Peyer's patch (tissue), 4 donors: ENCODE measurements at regions not wholly inside any gene's neighbourhood (a gene's known extent, or its start where the extent isn't known, plus 50 kb on each side); places are given as distances from the start of the nearest gene placed in this dataset.

ENCODE experiments used
- DNase-seq, 3 donors: peaks; one replicate each; pipeline ENCODE4 v3.0.0-alpha.2; 2017 to 2019
- H3K27ac ChIP-seq, 4 donors: fragments of 200-600 bp; sonication (generic); one replicate each; pipeline ENCODE4 v1.5.1; 2016 to 2019
- H3K27me3 ChIP-seq, 2 donors: fragments of 200-600 bp; sonication (generic); one replicate each; pipeline ENCODE4 v1.5.1; 2019
- H3K36me3 ChIP-seq, 3 donors: fragments of 200-600 bp; sonication (generic); one replicate each; pipeline ENCODE4 v1.5.1; 2016 to 2019
- H3K4me1 ChIP-seq, 4 donors: fragments of 200-600 bp; sonication (generic); one replicate each; pipeline ENCODE4 v1.5.1; 2016 to 2019
- H3K4me3 ChIP-seq, 4 donors: fragments of 200-600 bp; sonication (generic); 1 replicate in 3 of 4; 2 replicates in 1 of 4; pipeline ENCODE4 v1.5.1; 2016 to 2019; ENCODE audit warnings: mild to moderate bottlenecking in 1 of 4
- H3K9me3 ChIP-seq, 4 donors: fragments of 200-600 bp; sonication (generic); one replicate each; pipeline ENCODE4 v1.5.1; 2016 to 2019; ENCODE audit warnings: mild to moderate bottlenecking in 1 of 4
- CTCF ChIP-seq, 6 experiments: fragments of 450-650 bp in 4 of 6; fragments of 200-600 bp in 2 of 6; sonication (generic) in 1 of 6; IDR thresholded peaks; one replicate each; pipeline ENCODE4 v1.5.1; 2017 to 2019; ENCODE audit warnings: antibody characterized with exemption in 6 of 6, mild to moderate bottlenecking in 3 of 6, moderate library complexity in 1 of 6
- POLR2A ChIP-seq, 2 donors: fragments of 450-650 bp; IDR thresholded peaks; one replicate each; pipeline ENCODE4 v1.5.1; 2017; ENCODE audit warnings: antibody characterized with exemption in 2 of 2, mild to moderate bottlenecking in 2 of 2, moderate library complexity in 2 of 2

GRCh38 chr3:135629701-135630408, 335.7 kb upstream of the PPP2R3A start:
- Histone ChIP-seq H3K36me3 (no peaks in the 10 kb centered on the region), H3K9me3 (no peaks in the 10 kb centered on the region), H3K4me1 (no peaks in the 10 kb centered on the region), H3K27me3 (no peaks in the 10 kb centered on the region), H3K27ac (no peak overlapping the region), H3K4me3 (no peak overlapping the region)
- no peak for TF ChIP-seq CTCF (IDR thresholded peaks at IDR 0.05)
- no peak for TF ChIP-seq POLR2A (IDR thresholded peaks at IDR 0.05)
- no peak for DNase-seq

GRCh38 chr3:135632556-135633065, 332.9 kb upstream of the PPP2R3A start:
- H3K4me1 ChIP-seq: no peaks in the 10 kb centered on the region
- H3K9me3 ChIP-seq: no peaks in the 10 kb centered on the region
- H3K4me3 ChIP-seq: no peak overlapping the region
- H3K27ac ChIP-seq: no peak overlapping the region
- no peak for TF ChIP-seq CTCF (IDR thresholded peaks at IDR 0.05)
- no peak for TF ChIP-seq POLR2A (IDR thresholded peaks at IDR 0.05)
- DNase-seq: no peak
- no peaks in the 10 kb centered on the region for H3K36me3 ChIP-seq
- H3K27me3 ChIP-seq: no peaks in the 10 kb centered on the region

GRCh38 chr3:135633078-135633477, 332.4 kb upstream of the PPP2R3A start:
- DNase-seq: no peak

GRCh38 chr3:135636596-135636995, 328.9 kb upstream of the PPP2R3A start:
- Histone ChIP-seq H3K36me3 (no peaks in the 10 kb centered on the region), H3K4me1 (no peaks in the 10 kb centered on the region), H3K27ac (no peak overlapping the region), H3K4me3 (no peak overlapping the region), H3K27me3 (no peaks in the 10 kb centered on the region), H3K9me3 (no peaks in the 10 kb centered on the region)
- no peak for TF ChIP-seq POLR2A (IDR thresholded peaks at IDR 0.05)
- TF ChIP-seq CTCF (IDR thresholded peaks at IDR 0.05): no peak
- no peak for DNase-seq

More at GRCh38 chr3:135633078-135633477, 332.4 kb upstream of the PPP2R3A start:
- no peaks in the 10 kb centered on the region for H3K9me3 ChIP-seq
- TF ChIP-seq CTCF (IDR thresholded peaks at IDR 0.05) (no peak), POLR2A (IDR thresholded peaks at IDR 0.05) (no peak)
- no peaks in the 10 kb centered on the region for H3K4me1 ChIP-seq
- H3K4me3 ChIP-seq: no peak overlapping the region
- H3K27ac ChIP-seq: no peak overlapping the region
- H3K27me3 ChIP-seq: no peaks in the 10 kb centered on the region
- H3K36me3 ChIP-seq: no peaks in the 10 kb centered on the region

GRCh38 chr3:135637013-135637412, 328.5 kb upstream of the PPP2R3A start:
- no peaks in the 10 kb centered on the region for H3K9me3 ChIP-seq
- H3K4me1 ChIP-seq: no peaks in the 10 kb centered on the region
- H3K36me3 ChIP-seq: no peaks in the 10 kb centered on the region
- no peak for DNase-seq
- no peak overlapping the region for H3K4me3 ChIP-seq
- H3K27ac ChIP-seq: no peak overlapping the region
- H3K27me3 ChIP-seq: no peaks in the 10 kb centered on the region
- TF ChIP-seq CTCF (IDR thresholded peaks at IDR 0.05): no peak
- no peak for TF ChIP-seq POLR2A (IDR thresholded peaks at IDR 0.05)
